Vagina (tissue), 2 donors: ENCODE measurements at regions not wholly inside any gene's neighbourhood (a gene's known extent, or its start where the extent isn't known, plus 50 kb on each side); places are given as distances from the start of the nearest gene placed in this dataset.

ENCODE experiments used
- CTCF ChIP-seq, 3 experiments: fragments of 450-650 bp in 2 of 3; fragments of 200-600 bp in 1 of 3; sonication (generic) in 1 of 3; IDR thresholded peaks; one replicate each; pipeline ENCODE4 v1.5.1; 2017 to 2019; ENCODE audit warnings: antibody characterized with exemption in 3 of 3, mild to moderate bottlenecking in 2 of 3, moderate library complexity in 2 of 3
- POLR2A ChIP-seq, 2 donors: fragments of 450-650 bp; IDR thresholded peaks; one replicate each; pipeline ENCODE4 v1.6.1; 2017; ENCODE audit warnings: antibody characterized with exemption in 2 of 2, mild to moderate bottlenecking in 2 of 2, moderate library complexity in 2 of 2

- no peak for TF ChIP-seq CTCF (IDR thresholded peaks at IDR 0.05)
- TF ChIP-seq POLR2A (IDR thresholded peaks at IDR 0.05) = no peak
Measured at GRCh38 chr6:140627002-140627401, 1252.6 kb upstream of the CITED2 start.
